Mucosa of descending colon (tissue), 3 donors: ENCODE measurements at regions not wholly inside any gene's neighbourhood (a gene's known extent, or its start where the extent isn't known, plus 50 kb on each side); places are given as distances from the start of the nearest gene placed in this dataset.
A peak's percentile ranks its signal among the peaks of the same experiment; 100 is the strongest.

Experiments used
- ATAC-seq: fragments of 200-7000 bp; cut with Tn5 transposase; one replicate; pipeline ENCODE4 v1.9.1; 2020; ENCODE audit warnings: mild to moderate bottlenecking, moderate library complexity
- DNase-seq, 3 donors: peaks; one replicate each; pipeline ENCODE4 v3.0.0-alpha.2; 2020
- H3K36me3 ChIP-seq: fragments of 200-600 bp; one replicate; pipeline ENCODE4 v1.8.0; 2021; ENCODE audit warnings: low read depth, mild to moderate bottlenecking
- H3K4me1 ChIP-seq: fragments of 200-600 bp; one replicate; pipeline ENCODE4 v1.8.0; 2021; ENCODE audit warnings: low read depth, mild to moderate bottlenecking
- H3K4me3 ChIP-seq: fragments of 200-600 bp; one replicate; pipeline ENCODE4 v1.8.0; 2021; ENCODE audit warnings: mild to moderate bottlenecking
- H3K9me3 ChIP-seq: fragments of 200-600 bp; one replicate; pipeline ENCODE4 v1.8.0; 2021; ENCODE audit warnings: mild to moderate bottlenecking
- CTCF ChIP-seq: fragments of 200-600 bp; IDR thresholded peaks from one replicate; pipeline ENCODE4 v1.8.0; 2022; ENCODE audit warnings: antibody characterized with exemption, mild to moderate bottlenecking
- intact Hi-C, 2 donors: fragments of 100-400 bp; cut with DNase I in 1 of 2; cut with micrococcal nuclease in 1 of 2; formaldehyde crosslinking; loops; one replicate each; pipeline versions ENCODE4 v1.11.0 to v1.11.1; 2022; cut with DNase I, micrococcal nuclease
- donor health status: DM: no; HTN: no; CAD: no; lungs with moderate emphysema.
- donor health status: DM: no; HTN: no; CAD: no.
- donor health status: DM: no; HTN: yes; CAD: no.

- no peak overlapping the region for H3K4me3 ChIP-seq
- no peak for ATAC-seq
- DNase-seq, result no peak
- no peaks in the 10 kb centered on the region for H3K36me3 ChIP-seq
- H3K4me1 ChIP-seq, result peaks cover 8% of the 10 kb centered on the region
- intact Hi-C loops, result no loop called here
- TF ChIP-seq CTCF, result no peak
- peaks cover 3% of the 10 kb centered on the region for H3K9me3 ChIP-seq
These were observed 148.1 kb upstream of the TENT5A start for GRCh38 chr6:81900616-81901015.

GRCh38 chr6:81897793-81898192, 145.3 kb upstream of the TENT5A start:
- H3K9me3 ChIP-seq, result no peaks in the 10 kb centered on the region

DNA sequence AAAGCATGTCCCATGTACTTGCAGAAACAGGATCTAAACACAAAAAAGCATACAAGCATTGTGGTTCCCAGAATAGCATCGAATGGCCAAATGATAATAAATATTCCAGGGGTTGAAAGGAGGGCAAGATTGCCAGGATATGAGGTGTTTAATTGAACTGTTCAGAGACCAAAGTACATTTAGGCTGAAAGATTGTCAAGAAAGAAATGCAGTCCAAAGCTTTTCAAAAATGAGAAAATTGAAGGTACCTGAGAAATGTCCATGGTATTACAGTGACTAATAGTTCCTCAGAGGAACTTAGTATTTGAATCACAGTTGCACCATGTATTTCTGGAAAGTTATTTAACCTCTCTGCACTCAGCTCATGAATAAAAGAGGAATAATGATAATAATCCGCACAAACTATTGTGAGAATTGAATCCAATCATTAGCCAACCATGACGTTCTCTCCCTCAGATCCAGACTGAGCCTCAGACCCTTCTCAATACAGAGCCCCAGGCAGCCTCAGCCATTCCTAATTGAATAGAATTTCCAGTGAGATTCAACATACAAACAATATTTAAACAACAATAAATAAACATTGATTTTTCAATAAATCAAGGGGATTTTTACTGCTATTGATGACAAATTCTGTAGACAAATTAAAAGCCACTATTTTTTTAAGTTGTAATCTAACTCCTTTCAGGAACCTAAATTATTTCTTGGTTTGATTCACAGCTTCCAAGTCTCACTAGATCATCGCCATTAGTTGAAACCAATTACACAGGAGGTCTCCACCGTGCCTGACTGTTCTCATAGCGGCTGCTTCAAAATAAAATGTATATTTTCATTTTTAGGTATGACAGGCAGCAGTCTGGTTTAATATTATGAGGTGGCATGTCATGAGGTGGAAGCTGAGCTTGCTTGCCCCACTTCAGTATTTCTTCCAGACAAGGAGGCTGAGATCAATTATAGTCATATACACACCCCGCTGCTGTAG, 144.3 kb upstream of the TENT5A start:
- H3K4me1 ChIP-seq, result peaks cover 8% of the 10 kb centered on the region
- no peak for ATAC-seq
- no peak for TF ChIP-seq CTCF
- H3K4me3 ChIP-seq, result no peak overlapping the region
- H3K36me3 ChIP-seq, result no peaks in the 10 kb centered on the region
- no peak for DNase-seq
- intact Hi-C loops, result no loop called here
- H3K9me3 ChIP-seq, result no peaks in the 10 kb centered on the region

More at GRCh38 chr6:81897793-81898192, 145.3 kb upstream of the TENT5A start:
- TF ChIP-seq CTCF, result no peak
- Histone ChIP-seq H3K36me3 (no peaks in the 10 kb centered on the region), H3K4me1 (peaks cover 8% of the 10 kb centered on the region), H3K4me3 (no peak overlapping the region)
- intact Hi-C loops, result no loop called here
- DNase-seq, result peak in 1 of 3 donors; percentile 45
- ATAC-seq, result peak; percentile 86

GRCh38 chr6:81895511-81896185, 143.2 kb upstream of the TENT5A start:
- Histone ChIP-seq H3K4me1 (peaks cover 8% of the 10 kb centered on the region), H3K9me3 (no peaks in the 10 kb centered on the region), H3K36me3 (no peaks in the 10 kb centered on the region), H3K4me3 (no peak overlapping the region)
- no peak for DNase-seq
- intact Hi-C loops, result no loop called here
- no peak for TF ChIP-seq CTCF
- no peak for ATAC-seq

- Histone ChIP-seq H3K36me3 (no peaks in the 10 kb centered on the region), H3K4me3 (no peak overlapping the region), H3K9me3 (no peaks in the 10 kb centered on the region), H3K4me1 (peaks cover 8% of the 10 kb centered on the region)
- TF ChIP-seq CTCF, result no peak
- ATAC-seq (no peak), DNase-seq (no peak)
- intact Hi-C loops, result no loop called here
These were observed 142.3 kb upstream of the TENT5A start for GRCh38 chr6:81894788-81895271.
